Stromal cell of bone marrow (primary cell): ENCODE measurements at regions not wholly inside any gene's neighbourhood (a gene's known extent, or its start where the extent isn't known, plus 50 kb on each side); places are given as distances from the start of the nearest gene placed in this dataset.

ENCODE experiments used
- DNase-seq: peaks from one replicate; pipeline ENCODE4 v3.0.0-alpha.2; 2012; ENCODE audit warnings: low read depth

GRCh38 chr5:148708854-148709253 lies 54.5 kb upstream of the HTR4 start:
- no peak for DNase-seq

GRCh38 chr5:148711961-148712360 lies 57.6 kb upstream of the HTR4 start:
- no peak for DNase-seq

GRCh38 chr5:148713735-148714508 lies 59.6 kb upstream of the HTR4 start:
- no peak for DNase-seq

- no peak for DNase-seq
Observed at GRCh38 chr5:148716716-148717115, 62.4 kb upstream of the HTR4 start.

- no peak for DNase-seq
Observed at GRCh38 chr5:148717668-148718067, 63.3 kb upstream of the HTR4 start.

GRCh38 chr5:148719605-148720004 lies 65.3 kb upstream of the HTR4 start:
- no peak for DNase-seq

- DNase-seq: no peak
Observed at GRCh38 chr5:148720257-148720656, 65.9 kb upstream of the HTR4 start.

- no peak for DNase-seq
Observed at GRCh38 chr5:148723143-148723542, 68.8 kb upstream of the HTR4 start.

- DNase-seq: no peak
Observed at GRCh38 chr5:148725675-148726074, 71.3 kb upstream of the HTR4 start.

GRCh38 chr5:148729182-148729581 lies 74.9 kb upstream of the HTR4 start:
- no peak for DNase-seq

- DNase-seq: peak; percentile 34
Observed at GRCh38 chr5:148730270-148730669, 75.9 kb upstream of the HTR4 start.

- DNase-seq: peak; percentile 75
Observed at GRCh38 chr5:148730942-148731898, 76.9 kb upstream of the HTR4 start.

- no peak for DNase-seq
Observed at GRCh38 chr5:148732692-148733091, 78.4 kb upstream of the HTR4 start.

- peak; percentile 65 for DNase-seq
Observed at GRCh38 chr5:148733601-148734438, 79.5 kb upstream of the HTR4 start.

GRCh38 chr5:148734518-148734917 lies 80.2 kb upstream of the HTR4 start:
- no peak for DNase-seq

- DNase-seq: no peak
Observed at GRCh38 chr5:148735301-148735835, 81.0 kb upstream of the HTR4 start.

GRCh38 chr5:148739023-148739422 lies 84.7 kb upstream of the HTR4 start:
- DNase-seq: no peak

- DNase-seq: peak; percentile 77
Observed at GRCh38 chr5:148739524-148739923, 85.2 kb upstream of the HTR4 start.

GRCh38 chr5:148740079-148740858 lies 85.9 kb upstream of the HTR4 start:
- DNase-seq: no peak

GRCh38 chr5:148740966-148741742 lies 85.3 kb upstream of the ADRB2 start:
- peak; percentile 52 for DNase-seq
